HG02610 (cell line): ENCODE measurements at regions not wholly inside any gene's neighbourhood (a gene's known extent, or its start where the extent isn't known, plus 50 kb on each side); places are given as distances from the start of the nearest gene placed in this dataset.

Experiments
- ATAC-seq: cut with Tn5 transposase; IDR thresholded peaks from one replicate; pipeline ENCODE4 v1.9.1; 2021; ENCODE audit warnings: mild to moderate bottlenecking, moderate library complexity; ENCODE audit not compliant: unreplicated experiment

GRCh38 chr2:120785228-120785966 is 49.7 kb downstream of the GLI2 start:
- no peak for ATAC-seq

- ATAC-seq: no peak
Observed at GRCh38 chr2:120786038-120786960, 50.6 kb downstream of the GLI2 start.

GRCh38 chr2:120787111-120787821 is 51.6 kb downstream of the GLI2 start:
- ATAC-seq: no peak

GRCh38 chr2:120787822-120788700 is 52.4 kb downstream of the GLI2 start:
- ATAC-seq: no peak

GRCh38 chr2:120791243-120791961 is 55.7 kb downstream of the GLI2 start:
- no peak for ATAC-seq

- ATAC-seq: no peak
Observed at GRCh38 chr2:120791962-120792297, 56.3 kb downstream of the GLI2 start.

GRCh38 chr2:120793682-120794403 is 58.2 kb downstream of the GLI2 start:
- no peak for ATAC-seq

GRCh38 chr2:120794716-120795115 is 59.0 kb downstream of the GLI2 start:
- no peak for ATAC-seq

GRCh38 chr2:120796094-120796493 is 60.4 kb downstream of the GLI2 start:
- no peak for ATAC-seq

- ATAC-seq: no peak
Observed at GRCh38 chr2:120797421-120798221, 62.0 kb downstream of the GLI2 start.

- ATAC-seq: no peak
Observed at GRCh38 chr2:120798567-120799247, 63.0 kb downstream of the GLI2 start.

GRCh38 chr2:120802158-120802557 is 66.5 kb downstream of the GLI2 start:
- no peak for ATAC-seq

GRCh38 chr2:120802867-120803484 is 67.3 kb downstream of the GLI2 start:
- ATAC-seq: no peak

GRCh38 chr2:120803764-120804335 is 68.2 kb downstream of the GLI2 start:
- ATAC-seq: peak; percentile 58

GRCh38 chr2:120804459-120804858 is 68.8 kb downstream of the GLI2 start:
- no peak for ATAC-seq

- no peak for ATAC-seq
Observed at GRCh38 chr2:120805011-120805410, 69.3 kb downstream of the GLI2 start.

GRCh38 chr2:120805602-120806001 is 69.9 kb downstream of the GLI2 start:
- ATAC-seq: no peak
